ENCODE measurements at regions not wholly inside any gene's neighbourhood (a gene's known extent, or its start where the extent isn't known, plus 50 kb on each side); places are given as distances from the start of the nearest gene placed in this dataset.
"Not testable (repeated sequence)": the region's sequence is repeated elsewhere in the genome, so short reads cannot be mapped to it uniquely, and the experiment has no call there.

GRCh38 chr5:125691738-125692530 lies 731.3 kb upstream of the GRAMD2B start:
- H3K27ac ChIP-seq (ENCODE audit: low read depth, low read length); H3K4me3 ChIP-seq (ENCODE audit: low read depth, low read length); H3K4me1 ChIP-seq (ENCODE audit: control insufficient read depth, insufficient read depth, low read length); H3K9ac ChIP-seq (ENCODE audit: low read length); H3K27me3 ChIP-seq (ENCODE audit: control insufficient read depth, insufficient read depth, low read length); H3K36me3 ChIP-seq (ENCODE audit: control insufficient read depth, insufficient read depth, low read length): not testable (repeated sequence)
- peaks cover 23% of the 10 kb centered on the region for H3K9me3 ChIP-seq (ENCODE audit: control insufficient read depth, insufficient read depth, low read depth, low read length)

GRCh38 chr5:125695996-125696655 lies 727.1 kb upstream of the GRAMD2B start:
- Histone ChIP-seq H3K4me3 (ENCODE audit: low read depth, low read length) (no peak overlapping the region), H3K9ac (ENCODE audit: low read length) (no peak overlapping the region), H3K9me3 (ENCODE audit: control insufficient read depth, insufficient read depth, low read depth, low read length) (peaks cover 12% of the 10 kb centered on the region), H3K27me3 (ENCODE audit: control insufficient read depth, insufficient read depth, low read length) (no peaks in the 10 kb centered on the region), H3K36me3 (ENCODE audit: control insufficient read depth, insufficient read depth, low read length) (no peaks in the 10 kb centered on the region), H3K4me1 (ENCODE audit: control insufficient read depth, insufficient read depth, low read length) (peaks cover 5% of the 10 kb centered on the region; the same call in 1 of the 2 replicates), H3K27ac (ENCODE audit: low read depth, low read length) (no peak overlapping the region)

DNA sequence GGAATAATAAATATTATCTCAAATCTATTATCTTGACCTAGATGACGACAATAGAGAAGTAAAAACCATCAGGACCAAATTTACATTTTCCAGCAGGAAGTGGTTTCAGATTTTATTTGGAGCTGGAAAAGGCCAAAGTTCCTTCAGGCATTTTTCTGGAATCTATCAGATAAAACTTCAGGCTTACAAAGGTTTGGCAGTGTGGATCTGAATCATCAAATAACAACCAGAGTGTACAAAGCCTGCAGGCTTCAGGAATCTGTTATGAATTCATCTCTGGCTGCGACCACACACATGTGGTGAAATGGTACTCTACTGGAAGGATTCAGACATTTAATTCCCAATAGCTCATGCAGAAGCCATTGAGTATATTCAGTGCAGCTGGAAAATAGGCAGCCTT lies 726.4 kb upstream of the GRAMD2B start:
- Histone ChIP-seq H3K27ac (ENCODE audit: low read depth, low read length) (no peak overlapping the region), H3K4me1 (ENCODE audit: control insufficient read depth, insufficient read depth, low read length) (peaks cover 5% of the 10 kb centered on the region; the same call in 1 of the 2 replicates), H3K9me3 (ENCODE audit: control insufficient read depth, insufficient read depth, low read depth, low read length) (peaks cover 7% of the 10 kb centered on the region), H3K27me3 (ENCODE audit: control insufficient read depth, insufficient read depth, low read length) (no peaks in the 10 kb centered on the region), H3K36me3 (ENCODE audit: control insufficient read depth, insufficient read depth, low read length) (no peaks in the 10 kb centered on the region), H3K9ac (ENCODE audit: low read length) (no peak overlapping the region), H3K4me3 (ENCODE audit: low read depth, low read length) (no peak overlapping the region)

- Histone ChIP-seq H3K9ac (ENCODE audit: low read length) (no peak overlapping the region), H3K4me3 (ENCODE audit: low read depth, low read length) (no peak overlapping the region), H3K36me3 (ENCODE audit: control insufficient read depth, insufficient read depth, low read length) (no peaks in the 10 kb centered on the region), H3K9me3 (ENCODE audit: control insufficient read depth, insufficient read depth, low read depth, low read length) (no peaks in the 10 kb centered on the region), H3K27ac (ENCODE audit: low read depth, low read length) (no peak overlapping the region), H3K4me1 (ENCODE audit: control insufficient read depth, insufficient read depth, low read length) (peaks cover 5% of the 10 kb centered on the region; the same call in 1 of the 2 replicates), H3K27me3 (ENCODE audit: control insufficient read depth, insufficient read depth, low read length) (no peaks in the 10 kb centered on the region)
Measured at GRCh38 chr5:125698420-125698819, 724.8 kb upstream of the GRAMD2B start.

DNA sequence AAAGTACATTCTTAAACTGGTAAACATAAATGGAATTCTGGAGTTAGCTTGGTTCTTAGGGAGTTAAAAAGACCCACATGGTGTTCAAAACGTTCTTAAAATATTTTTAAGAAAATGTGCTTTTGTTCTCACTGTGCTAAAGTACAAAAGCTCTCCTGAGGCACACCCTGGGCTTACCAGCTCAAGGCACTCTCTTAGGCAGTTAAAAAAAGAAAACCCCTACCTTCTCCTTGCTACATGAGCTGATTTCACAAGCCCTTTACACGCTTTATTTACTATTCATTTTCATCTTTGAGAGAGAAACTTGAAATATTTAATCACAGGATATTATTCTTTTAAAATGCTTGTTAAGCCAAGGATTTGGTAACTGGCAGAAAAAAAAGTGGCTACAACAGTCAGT lies 723.3 kb upstream of the GRAMD2B start:
- Histone ChIP-seq H3K4me3 (ENCODE audit: low read depth, low read length) (no peak overlapping the region), H3K9ac (ENCODE audit: low read length) (no peak overlapping the region), H3K4me1 (ENCODE audit: control insufficient read depth, insufficient read depth, low read length) (peaks cover 5% of the 10 kb centered on the region; the same call in 1 of the 2 replicates), H3K36me3 (ENCODE audit: control insufficient read depth, insufficient read depth, low read length) (no peaks in the 10 kb centered on the region), H3K9me3 (ENCODE audit: control insufficient read depth, insufficient read depth, low read depth, low read length) (0 out of 2 replicates have a peak, but pooled peaks cover 2% of the 10 kb centered on the region), H3K27me3 (ENCODE audit: control insufficient read depth, insufficient read depth, low read length) (no peaks in the 10 kb centered on the region), H3K27ac (ENCODE audit: low read depth, low read length) (no peak overlapping the region)

DNA sequence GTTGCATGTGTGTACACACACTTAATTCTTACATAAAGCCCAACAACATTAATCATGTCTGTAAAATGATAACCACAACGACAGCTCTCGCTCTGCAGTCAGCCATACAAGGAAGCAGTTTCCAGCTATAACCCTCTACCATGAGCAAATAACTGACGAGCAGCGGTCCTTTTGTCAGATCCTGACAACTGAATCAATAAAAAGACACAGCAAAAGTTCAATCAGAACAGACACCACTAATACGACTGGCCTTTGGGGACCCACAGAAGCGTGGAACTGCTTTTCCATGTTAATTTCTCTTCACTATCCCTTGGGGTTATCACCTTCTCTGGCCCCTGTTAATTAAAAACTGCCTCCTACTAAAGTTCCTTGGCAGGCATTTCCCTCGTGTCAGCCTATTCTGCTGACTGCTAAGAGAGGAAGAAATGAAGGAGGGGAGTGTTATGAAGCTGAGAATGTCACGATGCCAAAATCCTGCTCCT lies 722.8 kb upstream of the GRAMD2B start:
- peaks cover 5% of the 10 kb centered on the region; the same call in 1 of the 2 replicates for H3K4me1 ChIP-seq (ENCODE audit: control insufficient read depth, insufficient read depth, low read length)
- H3K9ac ChIP-seq (ENCODE audit: low read length) = no peak overlapping the region
- H3K27me3 ChIP-seq (ENCODE audit: control insufficient read depth, insufficient read depth, low read length) = no peaks in the 10 kb centered on the region
- H3K9me3 ChIP-seq (ENCODE audit: control insufficient read depth, insufficient read depth, low read depth, low read length) = peaks cover 3% of the 10 kb centered on the region; the same call in 1 of the 2 replicates
- no peak overlapping the region for H3K4me3 ChIP-seq (ENCODE audit: low read depth, low read length)
- H3K27ac ChIP-seq (ENCODE audit: low read depth, low read length) = no peak overlapping the region
- no peaks in the 10 kb centered on the region for H3K36me3 ChIP-seq (ENCODE audit: control insufficient read depth, insufficient read depth, low read length)

GRCh38 chr5:125703616-125704015 lies 719.6 kb upstream of the GRAMD2B start:
- no peaks in the 10 kb centered on the region for H3K36me3 ChIP-seq (ENCODE audit: control insufficient read depth, insufficient read depth, low read length)
- H3K9me3 ChIP-seq (ENCODE audit: control insufficient read depth, insufficient read depth, low read depth, low read length) = peaks cover 3% of the 10 kb centered on the region; the same call in 1 of the 2 replicates
- no peaks in the 10 kb centered on the region for H3K27me3 ChIP-seq (ENCODE audit: control insufficient read depth, insufficient read depth, low read length)
- peaks cover 5% of the 10 kb centered on the region; the same call in 1 of the 2 replicates for H3K4me1 ChIP-seq (ENCODE audit: control insufficient read depth, insufficient read depth, low read length)
- no peak overlapping the region for H3K9ac ChIP-seq (ENCODE audit: low read length)
- no peak overlapping the region for H3K4me3 ChIP-seq (ENCODE audit: low read depth, low read length)
- no peak overlapping the region for H3K27ac ChIP-seq (ENCODE audit: low read depth, low read length)

DNA sequence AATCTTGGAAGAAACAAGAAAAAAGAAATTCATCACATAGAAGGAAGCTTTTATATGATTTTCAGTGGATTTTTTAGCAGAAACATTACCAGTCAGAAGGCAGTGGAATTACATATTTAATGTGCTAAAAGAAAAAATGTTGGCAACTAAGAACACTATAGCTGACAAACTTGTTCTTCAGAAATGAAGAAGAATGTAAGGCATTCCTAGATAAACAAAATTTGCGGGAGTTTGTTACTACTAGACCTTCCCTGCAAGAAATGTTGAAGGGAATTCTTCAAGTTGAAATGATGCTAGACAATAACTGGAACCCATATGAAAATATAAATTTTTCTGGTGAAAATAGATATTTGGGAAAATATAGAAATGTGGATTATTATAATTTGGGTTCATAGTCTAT lies 718.3 kb upstream of the GRAMD2B start:
- Histone ChIP-seq H3K27ac (ENCODE audit: low read depth, low read length) (no peak overlapping the region), H3K4me1 (ENCODE audit: control insufficient read depth, insufficient read depth, low read length) (peaks cover 5% of the 10 kb centered on the region; the same call in 1 of the 2 replicates), H3K9ac (ENCODE audit: low read length) (no peak overlapping the region), H3K36me3 (ENCODE audit: control insufficient read depth, insufficient read depth, low read length) (no peaks in the 10 kb centered on the region), H3K4me3 (ENCODE audit: low read depth, low read length) (no peak overlapping the region), H3K9me3 (ENCODE audit: control insufficient read depth, insufficient read depth, low read depth, low read length) (peaks cover 3% of the 10 kb centered on the region; the same call in 1 of the 2 replicates), H3K27me3 (ENCODE audit: control insufficient read depth, insufficient read depth, low read length) (no peaks in the 10 kb centered on the region)

- no peak overlapping the region for H3K9ac ChIP-seq (ENCODE audit: low read length)
- H3K4me3 ChIP-seq (ENCODE audit: low read depth, low read length) = no peak overlapping the region
- H3K27ac ChIP-seq (ENCODE audit: low read depth, low read length) = no peak overlapping the region
- no peaks in the 10 kb centered on the region for H3K27me3 ChIP-seq (ENCODE audit: control insufficient read depth, insufficient read depth, low read length)
- H3K9me3 ChIP-seq (ENCODE audit: control insufficient read depth, insufficient read depth, low read depth, low read length) = peaks cover 3% of the 10 kb centered on the region; the same call in 1 of the 2 replicates
- no peaks in the 10 kb centered on the region for H3K4me1 ChIP-seq (ENCODE audit: control insufficient read depth, insufficient read depth, low read length)
- H3K36me3 ChIP-seq (ENCODE audit: control insufficient read depth, insufficient read depth, low read length) = no peaks in the 10 kb centered on the region
Measured at GRCh38 chr5:125708583-125708982, 714.6 kb upstream of the GRAMD2B start.

- Histone ChIP-seq H3K4me3 (ENCODE audit: low read depth, low read length) (no peak overlapping the region), H3K27ac (ENCODE audit: low read depth, low read length) (no peak overlapping the region), H3K9me3 (ENCODE audit: control insufficient read depth, insufficient read depth, low read depth, low read length) (no peaks in the 10 kb centered on the region), H3K4me1 (ENCODE audit: control insufficient read depth, insufficient read depth, low read length) (no peaks in the 10 kb centered on the region), H3K27me3 (ENCODE audit: control insufficient read depth, insufficient read depth, low read length) (no peaks in the 10 kb centered on the region), H3K36me3 (ENCODE audit: control insufficient read depth, insufficient read depth, low read length) (no peaks in the 10 kb centered on the region), H3K9ac (ENCODE audit: low read length) (no peak overlapping the region)
Measured at GRCh38 chr5:125710745-125711144, 712.5 kb upstream of the GRAMD2B start.

GRCh38 chr5:125712397-125712796 lies 710.8 kb upstream of the GRAMD2B start:
- H3K4me3 ChIP-seq (ENCODE audit: low read depth, low read length) = no peak overlapping the region
- H3K36me3 ChIP-seq (ENCODE audit: control insufficient read depth, insufficient read depth, low read length) = no peaks in the 10 kb centered on the region
- no peaks in the 10 kb centered on the region for H3K9me3 ChIP-seq (ENCODE audit: control insufficient read depth, insufficient read depth, low read depth, low read length)
- no peaks in the 10 kb centered on the region for H3K27me3 ChIP-seq (ENCODE audit: control insufficient read depth, insufficient read depth, low read length)
- no peak overlapping the region for H3K27ac ChIP-seq (ENCODE audit: low read depth, low read length)
- no peak overlapping the region for H3K9ac ChIP-seq (ENCODE audit: low read length)
- H3K4me1 ChIP-seq (ENCODE audit: control insufficient read depth, insufficient read depth, low read length) = peaks cover 5% of the 10 kb centered on the region; the same call in 1 of the 2 replicates

Data from HUES6 (cell line).